ENCODE measurements at regions not wholly inside any gene's neighbourhood (a gene's known extent, or its start where the extent isn't known, plus 50 kb on each side); places are given as distances from the start of the nearest gene placed in this dataset.

DNA sequence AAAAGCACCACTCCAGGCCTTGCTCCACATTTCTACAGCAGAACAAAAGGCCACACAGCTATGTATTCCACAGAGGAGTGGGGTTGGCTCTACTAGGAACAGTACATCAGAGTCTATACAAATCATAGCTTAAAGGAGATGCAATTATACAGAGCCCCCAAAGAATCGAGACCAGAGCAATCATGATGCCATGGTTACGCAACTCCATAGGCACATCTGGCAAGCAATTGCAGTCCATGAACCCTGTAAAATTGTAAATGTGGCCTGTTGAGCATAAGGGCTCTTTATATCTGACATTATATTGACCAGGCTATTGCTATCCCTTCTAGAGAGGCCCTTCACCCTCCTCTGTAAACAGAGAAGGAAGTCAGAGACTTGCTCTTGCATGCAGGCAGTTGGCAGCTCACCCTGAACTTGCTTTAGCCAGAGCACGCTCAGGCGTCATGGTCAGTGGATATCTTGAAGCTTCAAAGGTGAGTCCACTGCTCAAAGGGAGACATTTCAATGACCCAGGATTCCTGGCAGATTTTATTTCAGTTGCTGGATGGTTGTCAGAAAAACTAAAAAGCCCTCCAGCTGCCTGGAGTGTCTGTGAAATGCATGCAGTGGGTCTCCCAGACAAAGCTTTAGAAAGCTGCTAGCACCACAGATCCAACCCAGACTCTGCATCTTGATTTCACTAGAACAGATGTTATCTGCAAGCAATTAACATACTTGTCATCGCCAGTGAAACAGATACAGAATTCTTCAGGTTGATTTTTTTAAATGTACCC, 357.2 kb downstream of the CENPW start:
- H3K4me3 ChIP-seq = no peak overlapping the region
- no peaks in the 10 kb centered on the region for H3K36me3 ChIP-seq
- peaks cover 0 to 9% (median under 1%) of the 10 kb centered on the region in 4 donors for H3K9me3 ChIP-seq
- no peak overlapping the region for H3K27ac ChIP-seq
- H3K4me1 ChIP-seq = no peaks in the 10 kb centered on the region
- H3K27me3 ChIP-seq = no peaks in the 10 kb centered on the region
- no peak for DNase-seq (ENCODE audit: low spot score in 2 of 2)
- 47 to 63% methylated on average over 5 of the region's 5 CpGs for WGBS, 2 donors
- TF ChIP-seq, protein P1, sequence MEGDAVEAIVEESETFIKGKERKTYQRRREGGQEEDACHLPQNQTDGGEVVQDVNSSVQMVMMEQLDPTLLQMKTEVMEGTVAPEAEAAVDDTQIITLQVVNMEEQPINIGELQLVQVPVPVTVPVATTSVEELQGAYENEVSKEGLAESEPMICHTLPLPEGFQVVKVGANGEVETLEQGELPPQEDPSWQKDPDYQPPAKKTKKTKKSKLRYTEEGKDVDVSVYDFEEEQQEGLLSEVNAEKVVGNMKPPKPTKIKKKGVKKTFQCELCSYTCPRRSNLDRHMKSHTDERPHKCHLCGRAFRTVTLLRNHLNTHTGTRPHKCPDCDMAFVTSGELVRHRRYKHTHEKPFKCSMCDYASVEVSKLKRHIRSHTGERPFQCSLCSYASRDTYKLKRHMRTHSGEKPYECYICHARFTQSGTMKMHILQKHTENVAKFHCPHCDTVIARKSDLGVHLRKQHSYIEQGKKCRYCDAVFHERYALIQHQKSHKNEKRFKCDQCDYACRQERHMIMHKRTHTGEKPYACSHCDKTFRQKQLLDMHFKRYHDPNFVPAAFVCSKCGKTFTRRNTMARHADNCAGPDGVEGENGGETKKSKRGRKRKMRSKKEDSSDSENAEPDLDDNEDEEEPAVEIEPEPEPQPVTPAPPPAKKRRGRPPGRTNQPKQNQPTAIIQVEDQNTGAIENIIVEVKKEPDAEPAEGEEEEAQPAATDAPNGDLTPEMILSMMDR (IDR thresholded peaks at IDR 0.05) = no peak
- TF ChIP-seq EP300 (IDR thresholded peaks at IDR 0.05) (no peak), POLR2A (IDR thresholded peaks at IDR 0.05) (no peak)

DNA sequence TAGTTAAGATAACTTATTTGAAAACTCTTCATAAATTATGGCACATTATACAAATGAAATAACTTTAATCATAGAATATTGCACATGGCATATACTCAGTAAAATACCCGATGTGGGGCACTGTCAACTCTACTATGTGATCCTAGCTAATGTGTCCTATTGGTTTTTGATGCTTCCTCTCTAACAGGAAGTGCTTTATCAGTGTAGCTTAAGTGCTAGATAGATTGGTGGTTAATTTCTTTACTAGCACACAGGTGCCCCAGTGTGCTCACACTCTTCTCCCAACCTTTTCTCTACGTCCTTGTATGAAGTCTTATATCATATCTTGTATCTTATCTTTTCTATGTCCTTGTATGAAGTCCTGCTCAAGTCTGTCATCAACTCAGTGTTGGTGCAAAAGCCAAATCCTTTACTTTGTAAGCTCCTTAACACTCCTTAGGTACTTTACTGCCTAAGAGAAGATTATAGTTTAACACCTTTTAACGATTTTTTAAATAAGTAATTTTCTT, 358.9 kb downstream of the CENPW start:
- DNase-seq (ENCODE audit: low spot score in 2 of 2) = no peak
- H3K36me3 ChIP-seq = no peaks in the 10 kb centered on the region
- H3K4me1 ChIP-seq = no peaks in the 10 kb centered on the region
- H3K27me3 ChIP-seq = no peaks in the 10 kb centered on the region
- H3K9me3 ChIP-seq = no peaks in the 10 kb centered on the region
- no peak overlapping the region for H3K27ac ChIP-seq
- no peak for TF ChIP-seq EP300 (IDR thresholded peaks at IDR 0.05)
- no peak for TF ChIP-seq POLR2A (IDR thresholded peaks at IDR 0.05)
- TF ChIP-seq, protein P1 (IDR thresholded peaks at IDR 0.05) = no peak
- 63 to 81% methylated on average over 3 of the region's 3 CpGs for WGBS, 2 donors
- no peak overlapping the region for H3K4me3 ChIP-seq

DNA sequence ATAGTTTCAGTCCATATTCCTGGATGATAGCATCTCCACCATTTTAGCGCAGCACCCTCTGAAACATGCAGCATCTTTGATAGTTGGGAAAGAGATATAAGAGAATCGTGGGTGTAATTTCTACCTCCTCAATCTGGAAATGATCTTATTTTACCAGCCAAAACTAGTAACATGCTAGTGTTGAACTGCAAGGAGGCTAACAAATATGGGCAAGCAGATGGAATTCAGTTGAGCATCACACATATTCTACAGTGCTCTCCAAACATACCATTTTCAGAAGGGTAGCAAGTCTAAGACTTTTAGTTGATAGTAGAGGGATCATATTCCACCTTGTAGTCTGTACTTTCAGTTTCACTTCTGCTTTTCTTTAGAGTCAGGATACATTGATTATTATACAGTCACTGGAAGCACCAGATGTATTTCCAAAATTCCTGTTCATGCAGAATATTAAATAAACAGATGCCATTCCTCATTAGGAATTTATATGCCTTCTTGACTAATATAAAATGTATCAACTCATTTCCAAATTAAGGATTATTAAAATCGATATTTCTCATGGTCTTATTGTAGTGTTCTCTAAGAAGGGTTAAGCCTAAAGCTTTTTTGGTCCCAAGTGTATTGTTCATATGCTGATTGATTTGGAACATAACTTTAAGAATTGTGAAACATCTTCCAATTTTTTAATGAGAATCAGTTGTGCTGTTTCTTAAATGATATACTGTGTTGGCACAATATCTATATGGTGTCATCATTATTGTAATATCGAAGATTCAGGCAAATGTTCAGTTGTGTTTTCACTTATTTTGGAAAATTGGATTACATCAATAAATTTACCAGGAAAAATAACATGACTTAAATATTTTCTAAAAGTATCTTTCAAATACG, 362.0 kb downstream of the CENPW start:
- Histone ChIP-seq H3K9me3 (no peaks in the 10 kb centered on the region), H3K36me3 (no peaks in the 10 kb centered on the region), H3K4me1 (no peaks in the 10 kb centered on the region), H3K27me3 (no peaks in the 10 kb centered on the region), H3K27ac (no peak overlapping the region), H3K4me3 (no peak overlapping the region)
- TF ChIP-seq EP300 (IDR thresholded peaks at IDR 0.05) = no peak
- TF ChIP-seq POLR2A (IDR thresholded peaks at IDR 0.05) = no peak
- TF ChIP-seq, protein P1 (IDR thresholded peaks at IDR 0.05) = no peak
- 70 to 72% methylated on average over 5 of the region's 5 CpGs for WGBS, 2 donors
- DNase-seq (ENCODE audit: low spot score in 2 of 2) = no peak

- H3K4me1 ChIP-seq = no peaks in the 10 kb centered on the region
- no peak overlapping the region for H3K4me3 ChIP-seq
- no peak for TF ChIP-seq POLR2A (IDR thresholded peaks at IDR 0.05)
- TF ChIP-seq, protein P1 (IDR thresholded peaks at IDR 0.05) = no peak
- no peak for TF ChIP-seq EP300 (IDR thresholded peaks at IDR 0.05)
- no peaks in the 10 kb centered on the region for H3K27me3 ChIP-seq
- 77 to 78% methylated on average over 2 of the region's 2 CpGs for WGBS, 2 donors
- DNase-seq (ENCODE audit: low spot score in 2 of 2) = no peak
- no peaks in the 10 kb centered on the region for H3K9me3 ChIP-seq
- no peaks in the 10 kb centered on the region for H3K36me3 ChIP-seq
- H3K27ac ChIP-seq = no peak overlapping the region
Observed at GRCh38 chr6:126716032-126716431, 376.1 kb downstream of the CENPW start.
